ENCODE measurements at regions not wholly inside any gene's neighbourhood (a gene's known extent, or its start where the extent isn't known, plus 50 kb on each side); places are given as distances from the start of the nearest gene placed in this dataset.
"Not testable (repeated sequence)": the region's sequence is repeated elsewhere in the genome, so short reads cannot be mapped to it uniquely, and the experiment has no call there.

DNA sequence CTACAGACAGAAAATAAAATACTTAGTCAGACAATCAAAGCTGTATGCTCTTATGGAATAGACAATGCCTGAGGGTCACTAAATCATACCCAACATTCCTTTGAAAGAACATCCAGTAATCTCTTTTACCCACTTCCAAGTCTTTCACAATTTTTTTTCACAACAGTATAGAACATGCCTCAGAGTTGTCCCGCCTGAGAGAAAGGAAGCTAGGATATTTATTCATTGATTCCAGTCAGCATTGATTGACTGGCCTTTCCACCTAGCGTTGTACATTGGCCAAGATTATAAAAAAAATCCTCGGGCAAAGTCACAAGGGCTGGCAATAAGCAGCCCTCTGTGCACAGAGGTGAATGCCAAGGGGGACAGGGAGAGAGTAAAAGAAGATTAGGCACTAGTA lies 318.1 kb upstream of the PIK3R1 start:
- Mint-ChIP-seq H3K27ac (no peak overlapping the region), H3K4me1 (peaks cover 32% of the 10 kb centered on the region), H3K4me3 (no peak overlapping the region), H3K9me3 (peaks cover 3% of the 10 kb centered on the region), H3K27me3 (ENCODE audit: low read depth) (peaks cover 3% of the 10 kb centered on the region), H3K36me3 (ENCODE audit: low read depth) (peaks cover 4% of the 10 kb centered on the region)
- TF ChIP-seq, protein P1, sequence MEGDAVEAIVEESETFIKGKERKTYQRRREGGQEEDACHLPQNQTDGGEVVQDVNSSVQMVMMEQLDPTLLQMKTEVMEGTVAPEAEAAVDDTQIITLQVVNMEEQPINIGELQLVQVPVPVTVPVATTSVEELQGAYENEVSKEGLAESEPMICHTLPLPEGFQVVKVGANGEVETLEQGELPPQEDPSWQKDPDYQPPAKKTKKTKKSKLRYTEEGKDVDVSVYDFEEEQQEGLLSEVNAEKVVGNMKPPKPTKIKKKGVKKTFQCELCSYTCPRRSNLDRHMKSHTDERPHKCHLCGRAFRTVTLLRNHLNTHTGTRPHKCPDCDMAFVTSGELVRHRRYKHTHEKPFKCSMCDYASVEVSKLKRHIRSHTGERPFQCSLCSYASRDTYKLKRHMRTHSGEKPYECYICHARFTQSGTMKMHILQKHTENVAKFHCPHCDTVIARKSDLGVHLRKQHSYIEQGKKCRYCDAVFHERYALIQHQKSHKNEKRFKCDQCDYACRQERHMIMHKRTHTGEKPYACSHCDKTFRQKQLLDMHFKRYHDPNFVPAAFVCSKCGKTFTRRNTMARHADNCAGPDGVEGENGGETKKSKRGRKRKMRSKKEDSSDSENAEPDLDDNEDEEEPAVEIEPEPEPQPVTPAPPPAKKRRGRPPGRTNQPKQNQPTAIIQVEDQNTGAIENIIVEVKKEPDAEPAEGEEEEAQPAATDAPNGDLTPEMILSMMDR (IDR thresholded peaks at IDR 0.05; ENCODE audit: unreplicated experiment in 3 of 3), result no peak

DNA sequence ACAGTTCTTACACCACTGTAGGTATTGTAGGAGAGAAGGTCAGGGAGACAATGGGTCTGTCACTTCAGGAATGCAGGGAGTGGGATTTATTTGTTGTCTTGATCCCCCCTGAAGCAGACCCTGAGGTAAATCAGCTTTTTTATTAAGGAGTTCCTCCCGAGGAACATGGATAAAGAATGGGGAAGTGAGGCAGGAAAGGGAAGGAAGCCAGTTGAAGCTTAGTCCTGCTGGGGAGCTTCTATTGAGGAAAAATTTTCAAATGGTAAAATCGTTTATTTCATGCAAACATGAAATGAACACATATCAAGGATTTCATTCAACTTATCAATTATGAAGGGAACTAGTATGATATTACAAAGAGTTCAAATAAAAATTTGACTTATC lies 318.6 kb upstream of the PIK3R1 start:
- Mint-ChIP-seq H3K9me3 (peaks cover 5% of the 10 kb centered on the region), H3K4me1 (peaks cover 27% of the 10 kb centered on the region), H3K27me3 (ENCODE audit: low read depth) (no peaks in the 10 kb centered on the region), H3K36me3 (ENCODE audit: low read depth) (peaks cover 4% of the 10 kb centered on the region), H3K4me3 (no peak overlapping the region), H3K27ac (no peak overlapping the region)
- TF ChIP-seq, protein P1 (IDR thresholded peaks at IDR 0.05; ENCODE audit: unreplicated experiment in 3 of 3), result no peak

DNA sequence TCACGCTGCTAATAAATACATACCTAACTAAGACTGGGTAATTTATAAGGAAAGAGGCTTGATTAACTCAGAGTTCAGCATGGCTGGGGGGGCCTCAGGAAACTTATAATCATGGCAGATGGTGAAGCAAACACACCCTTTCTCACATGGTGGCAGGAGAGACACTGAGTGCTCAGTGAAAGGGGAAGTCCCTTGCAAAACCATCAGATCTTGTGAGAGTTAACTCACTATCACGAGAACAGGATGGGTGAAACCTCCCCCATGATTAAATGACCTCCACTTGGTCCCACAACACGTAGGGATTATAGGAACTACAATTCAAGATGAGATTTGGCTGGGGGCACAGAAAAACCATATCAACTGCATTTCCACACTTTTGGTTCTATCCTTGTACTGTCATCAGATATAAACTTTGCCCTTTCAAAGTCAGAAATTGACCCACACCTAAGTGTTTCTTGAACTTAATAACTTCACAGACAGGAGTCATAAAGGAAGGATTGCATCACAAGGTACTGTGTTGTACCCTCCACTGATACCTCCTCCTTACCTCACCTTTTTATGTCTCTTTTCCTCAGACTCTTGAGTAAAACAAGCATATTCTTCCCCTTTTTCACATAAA lies 319.1 kb upstream of the PIK3R1 start:
- peaks cover 4% of the 10 kb centered on the region for H3K36me3 Mint-ChIP-seq (ENCODE audit: low read depth)
- TF ChIP-seq, protein P1 (IDR thresholded peaks at IDR 0.05; ENCODE audit: unreplicated experiment in 3 of 3), result no peak
- H3K27ac Mint-ChIP-seq, result no peak overlapping the region
- H3K9me3 Mint-ChIP-seq, result peaks cover 5% of the 10 kb centered on the region
- peaks cover 23% of the 10 kb centered on the region for H3K4me1 Mint-ChIP-seq
- no peaks in the 10 kb centered on the region for H3K27me3 Mint-ChIP-seq (ENCODE audit: low read depth)
- no peak overlapping the region for H3K4me3 Mint-ChIP-seq

DNA sequence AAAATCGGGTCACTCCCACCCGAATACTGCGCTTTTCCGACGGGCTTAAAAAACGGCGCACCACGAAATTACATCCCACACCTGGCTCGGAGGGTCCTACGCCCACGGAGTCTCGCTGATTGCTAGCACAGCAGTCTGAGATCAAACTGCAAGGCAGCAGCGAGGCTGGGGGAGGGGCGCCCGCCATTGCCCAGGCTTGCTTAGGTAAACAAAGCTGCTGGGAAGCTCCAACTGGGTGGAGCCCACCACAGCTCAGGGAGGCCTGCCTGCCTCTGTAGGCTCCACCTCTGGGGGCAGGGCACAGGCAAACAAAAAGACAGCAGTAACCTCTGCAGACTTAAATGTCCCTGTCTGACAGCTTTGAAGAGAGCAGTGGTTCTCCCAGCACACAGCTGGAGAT lies 325.7 kb upstream of the PIK3R1 start:
- not testable (repeated sequence) for H3K36me3 Mint-ChIP-seq (ENCODE audit: low read depth); H3K27me3 Mint-ChIP-seq (ENCODE audit: low read depth); H3K4me1 Mint-ChIP-seq; H3K4me3 Mint-ChIP-seq; H3K9me3 Mint-ChIP-seq; H3K27ac Mint-ChIP-seq

DNA sequence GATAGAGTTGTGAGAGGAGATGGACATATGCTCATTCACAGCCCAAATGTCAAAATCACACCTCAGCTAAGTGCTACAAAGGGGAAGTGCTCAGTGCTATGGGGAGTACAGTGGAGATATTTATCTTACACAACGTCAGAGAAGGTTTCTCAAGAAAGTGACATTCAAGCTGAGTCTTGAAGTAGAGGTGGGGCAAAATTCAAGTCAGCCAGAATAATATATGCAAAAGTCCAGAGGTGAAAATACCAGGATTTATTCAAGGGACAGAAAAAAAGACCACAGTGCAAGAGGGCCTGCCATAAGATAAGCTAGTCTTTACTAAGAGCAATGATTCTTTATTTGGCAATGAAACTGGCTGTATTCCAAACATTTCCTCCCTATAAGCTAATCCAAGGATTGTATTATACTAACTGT lies 327.8 kb upstream of the PIK3R1 start:
- Mint-ChIP-seq H3K4me3 (no peak overlapping the region), H3K4me1 (no peaks in the 10 kb centered on the region), H3K9me3 (peaks cover 5% of the 10 kb centered on the region), H3K27me3 (ENCODE audit: low read depth) (no peaks in the 10 kb centered on the region), H3K36me3 (ENCODE audit: low read depth) (no peaks in the 10 kb centered on the region), H3K27ac (no peak overlapping the region)
- TF ChIP-seq, protein P1 (IDR thresholded peaks at IDR 0.05; ENCODE audit: unreplicated experiment in 3 of 3), result no peak

DNA sequence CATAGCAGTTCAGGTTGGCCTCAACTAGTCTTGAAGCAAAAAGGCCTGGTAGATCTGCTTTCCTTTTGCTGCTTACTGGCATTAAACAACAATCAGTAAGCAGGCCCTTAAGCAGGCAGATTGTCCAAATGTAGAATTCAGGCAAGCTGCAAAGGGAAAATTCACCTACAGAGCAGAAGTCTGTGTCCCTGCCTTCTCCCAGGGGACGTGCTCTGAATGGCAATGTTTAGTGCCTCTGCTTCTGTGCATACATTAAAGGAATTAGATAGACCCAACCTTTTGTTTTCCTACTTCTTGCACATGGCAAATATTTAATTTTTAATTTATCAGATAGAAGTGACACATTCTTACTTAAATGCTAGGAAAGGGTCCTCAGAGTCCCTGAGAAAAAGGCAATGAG lies 328.8 kb upstream of the PIK3R1 start:
- Mint-ChIP-seq H3K27me3 (ENCODE audit: low read depth) (no peaks in the 10 kb centered on the region), H3K4me1 (no peaks in the 10 kb centered on the region), H3K9me3 (peaks cover 6% of the 10 kb centered on the region), H3K27ac (peak overlapping the region in 1 of 3 experiments; percentile 83), H3K4me3 (no peak overlapping the region), H3K36me3 (ENCODE audit: low read depth) (no peaks in the 10 kb centered on the region)
- TF ChIP-seq, protein P1 (IDR thresholded peaks at IDR 0.05; ENCODE audit: unreplicated experiment in 3 of 3), result no peak

Data from nephron (organoid).